HEK293T (cell line): ENCODE measurements at regions not wholly inside any gene's neighbourhood (a gene's known extent, or its start where the extent isn't known, plus 50 kb on each side); places are given as distances from the start of the nearest gene placed in this dataset.

Experiments
- CTCF ChIA-PET: fragments of 350-600 bp; formaldehyde crosslinking; extraction: SDS; loops from one replicate; lab custom pipeline; 2021; ENCODE audit warnings: antibody characterized with exemption, inconsistent platforms; lab: Yijun Ruan, JAX
- POLR2A ChIA-PET: fragments of 350-600 bp; formaldehyde crosslinking; extraction: SDS; loops from one replicate; lab custom pipeline; 2020; ENCODE audit warnings: antibody characterized with exemption, inconsistent platforms; lab: Yijun Ruan, JAX
- DNase-seq: peaks from one replicate; pipeline ENCODE4 v3.0.0; 2012; ENCODE audit warnings: mixed read lengths; ENCODE audit errors: extremely low spot score
- ARNT ChIP-seq: fragments of 450-650 bp; IDR thresholded peaks from 2 replicates; pipeline ENCODE4 v1.6.1; 2017; ENCODE audit warnings: mild to moderate bottlenecking
- BHLHE40 ChIP-seq: fragments of 450-650 bp; IDR thresholded peaks from 2 replicates; pipeline ENCODE4 v1.6.1; 2016; ENCODE audit warnings: mild to moderate bottlenecking, moderate library complexity, borderline replicate concordance
- CTBP1 ChIP-seq: fragments of 450-650 bp; IDR thresholded peaks from 2 replicates; pipeline ENCODE4 v1.6.1; 2016; ENCODE audit warnings: borderline replicate concordance
- ELF4 ChIP-seq: fragments of 450-650 bp; IDR thresholded peaks from 2 replicates; pipeline ENCODE4 v1.6.1; 2017; ENCODE audit warnings: antibody characterized with exemption
- FOXA1 ChIP-seq: fragments of 450-650 bp; IDR thresholded peaks from 2 replicates; pipeline ENCODE4 v1.6.1; 2016; ENCODE audit warnings: mild to moderate bottlenecking
- FOXK2 ChIP-seq: fragments of 450-650 bp; IDR thresholded peaks from 2 replicates; pipeline ENCODE4 v1.6.1; 2016; ENCODE audit warnings: mild to moderate bottlenecking
- FOXM1 ChIP-seq: fragments of 450-650 bp; IDR thresholded peaks from 2 replicates; pipeline ENCODE4 v1.6.1; 2017; ENCODE audit warnings: mild to moderate bottlenecking, borderline replicate concordance
- HDGF ChIP-seq: fragments of 450-650 bp; IDR thresholded peaks from 2 replicates; pipeline ENCODE4 v1.6.1; 2017; ENCODE audit warnings: antibody characterized with exemption, borderline replicate concordance
- L3MBTL2 ChIP-seq: fragments of 450-650 bp; conservative IDR thresholded peaks from 2 replicates; pipeline ENCODE4 v1.6.1; 2016; ENCODE audit warnings: mild to moderate bottlenecking
- LEF1 ChIP-seq: fragments of 450-650 bp; IDR thresholded peaks from 2 replicates; pipeline ENCODE4 v1.6.1; 2017; ENCODE audit warnings: mild to moderate bottlenecking, borderline replicate concordance
- NFRKB ChIP-seq: fragments of 450-650 bp; IDR thresholded peaks from 2 replicates; pipeline ENCODE4 v1.6.1; 2016; ENCODE audit warnings: mild to moderate bottlenecking, moderate library complexity
- PKNOX1 ChIP-seq: fragments of 450-650 bp; IDR thresholded peaks from 2 replicates; pipeline ENCODE4 v1.6.1; 2016
- SP1 ChIP-seq: fragments of 450-650 bp; IDR thresholded peaks from 2 replicates; pipeline ENCODE4 v1.6.1; 2017
- SUZ12 ChIP-seq: fragments of 450-650 bp; IDR thresholded peaks from 2 replicates; pipeline ENCODE4 v1.6.1; 2016; ENCODE audit warnings: mild to moderate bottlenecking
- TARDBP ChIP-seq: fragments of 450-650 bp; IDR thresholded peaks from 2 replicates; pipeline ENCODE4 v1.6.1; 2016
- ZNF384 ChIP-seq: fragments of 450-650 bp; IDR thresholded peaks from 2 replicates; pipeline ENCODE4 v1.6.1; 2016

GRCh38 chr13:73466561-73466960 is 407.8 kb downstream of the KLF5 start:
- no peak for DNase-seq
- ChIA-PET POLR2A (interaction anchor here (0.6 kb wide), 1 partner anchor 1954 kb away, joined by 3 read pairs; no protein-coding TSS in a partner anchor), CTCF (no interaction called here)
- TF ChIP-seq PKNOX1 (no peak), L3MBTL2 (no peak), BHLHE40 (no peak), LEF1 (no peak), ZNF384 (no peak), FOXA1 (no peak), ARNT (no peak), SP1 (no peak), ELF4 (no peak), CTBP1 (no peak), FOXK2 (no peak)

- TF ChIP-seq ARNT (no peak), L3MBTL2 (no peak), FOXK2 (no peak), NFRKB (no peak), SP1 (no peak), TARDBP (no peak), PKNOX1 (no peak), FOXM1 (no peak), BHLHE40 (no peak), SUZ12 (no peak), LEF1 (no peak), CTBP1 (no peak), FOXA1 (no peak), ZNF384 (no peak), HDGF (no peak)
- CTCF ChIA-PET: no interaction called here
- POLR2A ChIA-PET: no interaction called here
- DNase-seq: no peak
Observed at GRCh38 chr13:73465617-73465971, 406.8 kb downstream of the KLF5 start.

- no peak for DNase-seq
- POLR2A ChIA-PET: no interaction called here
- no peak for TF ChIP-seq FOXA1
- no peak for TF ChIP-seq TARDBP
- no peak for TF ChIP-seq LEF1
- TF ChIP-seq SP1: no peak
- no peak for TF ChIP-seq SUZ12
- no peak for TF ChIP-seq BHLHE40
- TF ChIP-seq NFRKB: no peak
- no peak for TF ChIP-seq ELF4
- no peak for TF ChIP-seq FOXK2
- CTCF ChIA-PET: no interaction called here
Observed at GRCh38 chr13:73464758-73465616, 406.2 kb downstream of the KLF5 start.

- no peak for TF ChIP-seq TARDBP
- TF ChIP-seq HDGF: no peak
- no peak for TF ChIP-seq ELF4
- no peak for TF ChIP-seq PKNOX1
- TF ChIP-seq SP1: no peak
- no peak for TF ChIP-seq SUZ12
- POLR2A ChIA-PET: no interaction called here
- CTCF ChIA-PET: no interaction called here
- DNase-seq: no peak
Observed at GRCh38 chr13:73462241-73462640, 403.4 kb downstream of the KLF5 start.

- POLR2A ChIA-PET: no interaction called here
- CTCF ChIA-PET: no interaction called here
- no peak for TF ChIP-seq CTBP1
- no peak for TF ChIP-seq LEF1
- TF ChIP-seq HDGF: no peak
- TF ChIP-seq BHLHE40: no peak
- no peak for TF ChIP-seq SP1
- no peak for TF ChIP-seq ARNT
- TF ChIP-seq SUZ12: no peak
- TF ChIP-seq L3MBTL2: no peak
- no peak for DNase-seq
Observed at GRCh38 chr13:73451221-73452029, 392.6 kb downstream of the KLF5 start.

GRCh38 chr13:73450583-73450982 is 391.8 kb downstream of the KLF5 start:
- ChIA-PET CTCF (no interaction called here), POLR2A (no interaction called here)
- TF ChIP-seq BHLHE40: no peak
- TF ChIP-seq ZNF384: no peak
- no peak for TF ChIP-seq PKNOX1
- no peak for TF ChIP-seq LEF1
- no peak for TF ChIP-seq SP1
- no peak for TF ChIP-seq FOXK2
- no peak for TF ChIP-seq FOXM1
- no peak for TF ChIP-seq SUZ12
- TF ChIP-seq ELF4: no peak
- TF ChIP-seq TARDBP: no peak
- no peak for TF ChIP-seq HDGF
- no peak for TF ChIP-seq NFRKB
- no peak for TF ChIP-seq L3MBTL2
- TF ChIP-seq CTBP1: no peak
- no peak for TF ChIP-seq ARNT
- TF ChIP-seq FOXA1: no peak
- DNase-seq: no peak
